BE2C (cell line): ENCODE measurements at regions not wholly inside any gene's neighbourhood (a gene's known extent, or its start where the extent isn't known, plus 50 kb on each side); places are given as distances from the start of the nearest gene placed in this dataset.

Experiments used
- DNase-seq: peaks from one replicate; pipeline ENCODE4 v3.0.0-alpha.2; 2020
- H3K27me3 ChIP-seq: fragments of 250-450 bp; sonication (Bioruptor Pico); 2 replicates; pipeline ENCODE4 v1.5.1; 2020; ENCODE audit warnings: mild to moderate bottlenecking
- H3K36me3 ChIP-seq: fragments of 250-450 bp; sonication (Bioruptor Pico); 2 replicates; pipeline ENCODE4 v1.5.1; 2020; ENCODE audit warnings: mild to moderate bottlenecking
- H3K4me1 ChIP-seq: fragments of 250-450 bp; sonication (Bioruptor Pico); 2 replicates; pipeline ENCODE4 v1.5.1; 2020
- H3K4me3 ChIP-seq: 2 replicates; pipeline ENCODE4 v1.5.1; 2011; ENCODE audit warnings: low read depth, low read length
- H3K9me3 ChIP-seq: fragments of 250-450 bp; sonication (Bioruptor Pico); 2 replicates; pipeline ENCODE4 v1.5.1; 2020
- CTCF ChIP-seq: IDR thresholded peaks from 2 replicates; pipeline ENCODE4 v1.5.1; 2012; ENCODE audit warnings: mild to moderate bottlenecking, low read depth, low read length

GRCh38 chr18:6621437-6621836, 108.1 kb upstream of the ARHGAP28 start:
- Histone ChIP-seq H3K9me3 (no peaks in the 10 kb centered on the region), H3K4me3 (no peak overlapping the region), H3K4me1 (no peaks in the 10 kb centered on the region), H3K36me3 (no peaks in the 10 kb centered on the region), H3K27me3 (no peaks in the 10 kb centered on the region)
- TF ChIP-seq CTCF: no peak
- DNase-seq: no peak

DNA sequence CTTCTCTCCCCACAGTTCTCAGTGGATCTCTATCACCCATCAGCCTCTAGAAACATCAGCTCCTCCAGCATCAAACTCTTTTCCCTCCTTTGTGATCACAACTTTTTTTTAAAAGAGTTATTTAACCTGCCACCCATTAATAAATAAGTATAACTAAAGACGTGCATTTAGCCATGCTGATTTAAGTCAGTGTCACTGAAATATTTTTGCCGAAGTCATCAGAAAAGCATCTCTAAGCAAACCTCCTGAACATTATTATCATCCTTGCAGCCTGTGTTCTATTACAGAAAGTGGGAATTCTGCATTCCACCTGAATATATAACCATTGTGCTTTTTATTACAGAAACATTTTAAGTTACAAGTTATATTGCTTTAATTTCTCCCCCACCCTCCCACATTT, 106.2 kb upstream of the ARHGAP28 start:
- no peaks in the 10 kb centered on the region for H3K27me3 ChIP-seq
- no peaks in the 10 kb centered on the region for H3K36me3 ChIP-seq
- TF ChIP-seq CTCF: no peak
- no peak for DNase-seq
- H3K4me3 ChIP-seq: no peak overlapping the region
- H3K9me3 ChIP-seq: no peaks in the 10 kb centered on the region
- no peaks in the 10 kb centered on the region for H3K4me1 ChIP-seq

GRCh38 chr18:6624271-6624660, 105.2 kb upstream of the ARHGAP28 start:
- Histone ChIP-seq H3K27me3 (no peaks in the 10 kb centered on the region), H3K36me3 (no peaks in the 10 kb centered on the region), H3K9me3 (no peaks in the 10 kb centered on the region), H3K4me1 (no peaks in the 10 kb centered on the region), H3K4me3 (no peak overlapping the region)
- no peak for DNase-seq
- no peak for TF ChIP-seq CTCF

- H3K4me1 ChIP-seq: no peaks in the 10 kb centered on the region
- no peak overlapping the region for H3K4me3 ChIP-seq
- no peaks in the 10 kb centered on the region for H3K9me3 ChIP-seq
- no peaks in the 10 kb centered on the region for H3K27me3 ChIP-seq
- H3K36me3 ChIP-seq: no peaks in the 10 kb centered on the region
- DNase-seq: no peak
- TF ChIP-seq CTCF: no peak
Observed at GRCh38 chr18:6624661-6625311, 104.7 kb upstream of the ARHGAP28 start.

DNA sequence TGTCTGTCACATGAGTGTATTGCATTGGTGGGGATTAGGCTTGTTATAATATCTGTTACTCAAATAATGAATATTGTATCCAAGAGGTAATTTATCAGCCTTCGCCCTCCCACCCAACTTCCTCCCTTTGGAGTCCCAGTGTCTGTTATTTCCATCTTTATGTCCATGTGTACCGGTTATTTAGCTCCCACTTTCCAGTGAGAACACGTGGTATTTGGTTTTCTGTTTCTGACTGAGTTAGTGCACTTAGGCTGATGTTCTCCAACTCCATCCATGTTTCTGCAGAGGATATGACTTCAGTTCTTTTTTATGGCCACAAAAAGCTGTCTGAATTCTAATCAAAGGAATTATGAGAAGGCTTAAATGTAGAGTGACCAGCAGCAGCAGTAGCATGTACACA, 104.0 kb upstream of the ARHGAP28 start:
- no peaks in the 10 kb centered on the region for H3K36me3 ChIP-seq
- no peak for DNase-seq
- H3K9me3 ChIP-seq: no peaks in the 10 kb centered on the region
- no peaks in the 10 kb centered on the region for H3K27me3 ChIP-seq
- H3K4me1 ChIP-seq: no peaks in the 10 kb centered on the region
- no peak overlapping the region for H3K4me3 ChIP-seq
- TF ChIP-seq CTCF: no peak

DNA sequence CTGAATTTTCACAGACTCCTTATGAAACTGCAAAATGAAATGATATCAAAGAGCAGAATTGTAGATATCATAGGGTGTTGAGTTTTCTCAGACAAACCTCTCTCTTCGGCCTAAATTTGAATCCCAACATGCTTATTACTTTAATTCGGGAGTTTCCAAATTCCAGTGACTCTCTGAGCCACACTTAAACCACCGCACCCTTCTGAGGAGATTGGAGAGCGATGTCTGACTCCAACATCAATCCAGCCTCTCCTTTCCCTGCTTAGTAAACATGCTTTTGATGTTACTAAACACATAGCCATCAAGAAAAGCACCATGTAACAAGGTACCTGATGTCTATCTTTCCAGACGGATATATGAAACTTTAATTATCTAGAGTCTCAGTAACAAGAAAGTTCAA, 103.1 kb upstream of the ARHGAP28 start:
- no peak for TF ChIP-seq CTCF
- Histone ChIP-seq H3K4me3 (no peak overlapping the region), H3K4me1 (no peaks in the 10 kb centered on the region), H3K27me3 (no peaks in the 10 kb centered on the region), H3K36me3 (no peaks in the 10 kb centered on the region), H3K9me3 (no peaks in the 10 kb centered on the region)
- DNase-seq: no peak
